IPS DF 4.7 (cell line): ENCODE measurements at regions not wholly inside any gene's neighbourhood (a gene's known extent, or its start where the extent isn't known, plus 50 kb on each side); places are given as distances from the start of the nearest gene placed in this dataset.

Source experiments
- DNase-seq: peaks from one replicate; pipeline ENCODE4 v3.0.0-alpha.2; 2013; ENCODE audit warnings: low spot score; ENCODE audit errors: extremely low read depth

- DNase-seq, result no peak
Measured at GRCh38 chr5:96037128-96037527, 75.5 kb upstream of the ELL2 start.

DNA sequence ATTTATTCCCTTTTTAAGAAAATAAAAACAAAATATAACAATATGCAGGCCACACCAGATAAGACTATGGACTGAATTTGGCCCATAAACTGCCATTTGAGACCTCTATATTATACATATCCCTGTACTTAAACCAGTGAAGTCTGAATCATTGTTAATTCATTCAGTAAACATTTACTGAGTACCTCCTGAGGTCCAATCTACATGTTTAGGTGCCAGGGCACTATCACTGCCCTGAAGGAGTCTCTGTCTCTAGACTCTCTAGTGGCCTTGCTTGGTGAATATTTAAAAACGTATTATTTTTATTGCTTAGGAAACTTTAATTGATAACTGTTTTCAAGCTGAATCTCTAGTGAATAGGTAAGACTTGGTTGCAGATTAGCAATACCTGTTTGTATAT, 74.7 kb upstream of the ELL2 start:
- no peak for DNase-seq

DNA sequence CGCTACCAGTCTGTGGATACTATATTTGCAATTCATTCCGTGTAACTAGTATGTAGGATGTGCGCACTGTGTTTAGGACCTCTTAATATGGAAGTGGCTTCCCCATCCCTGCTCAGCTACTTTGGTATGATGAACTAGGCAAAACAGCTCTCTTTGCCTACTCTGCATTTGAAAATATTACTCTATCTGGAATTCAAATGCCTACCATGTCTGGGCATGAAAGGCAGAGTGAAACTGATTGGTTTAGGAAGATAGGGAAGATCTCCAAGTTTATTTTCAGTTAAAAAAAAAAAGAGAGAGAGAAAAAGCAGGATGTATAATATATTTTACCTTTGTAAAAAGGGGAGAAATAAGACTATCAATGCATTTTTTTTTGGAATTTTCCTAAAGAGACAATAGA, 74.1 kb upstream of the ELL2 start:
- DNase-seq, result no peak

GRCh38 chr5:96033116-96033515, 71.5 kb upstream of the ELL2 start:
- no peak for DNase-seq

DNA sequence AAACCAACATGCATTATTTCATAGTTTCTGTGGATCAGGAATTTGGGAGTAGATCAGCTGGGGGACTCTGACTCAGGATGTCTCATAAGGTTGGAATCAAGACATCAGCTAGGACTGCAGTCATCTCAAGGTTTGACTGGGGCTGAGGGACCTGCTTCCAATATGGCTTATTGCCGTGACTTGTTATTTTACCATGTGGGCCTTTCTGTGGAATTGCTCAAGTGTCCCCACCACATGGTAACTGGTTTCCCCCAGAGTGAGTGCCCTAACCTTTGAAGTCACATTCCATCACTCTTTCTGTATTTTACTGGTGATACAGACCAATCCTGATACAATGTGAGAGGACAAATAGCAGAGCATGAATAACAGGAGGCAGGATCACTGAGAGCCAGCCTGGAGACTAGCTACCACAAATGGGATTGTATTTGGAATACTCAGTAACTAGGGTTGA, 70.2 kb upstream of the ELL2 start:
- DNase-seq, result no peak

DNA sequence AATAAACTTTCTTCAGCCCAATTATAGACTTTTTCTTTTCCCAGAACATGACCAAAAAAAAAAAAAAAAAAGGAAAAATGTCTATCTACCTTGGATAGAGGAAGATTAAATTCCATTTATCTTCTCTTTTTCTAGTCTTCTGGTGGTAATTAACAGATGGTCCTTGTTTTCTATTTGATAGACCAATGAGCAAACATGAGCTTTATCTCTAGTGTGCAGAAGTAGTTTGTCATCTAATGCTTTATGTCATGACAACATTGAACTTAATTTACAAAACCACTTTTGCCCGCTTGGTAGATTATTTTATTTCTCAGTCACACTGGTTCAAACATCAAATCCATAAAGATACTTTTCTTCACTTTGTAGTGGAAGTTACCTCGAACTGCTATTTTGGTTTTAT, 69.5 kb upstream of the ELL2 start:
- no peak for DNase-seq

DNA sequence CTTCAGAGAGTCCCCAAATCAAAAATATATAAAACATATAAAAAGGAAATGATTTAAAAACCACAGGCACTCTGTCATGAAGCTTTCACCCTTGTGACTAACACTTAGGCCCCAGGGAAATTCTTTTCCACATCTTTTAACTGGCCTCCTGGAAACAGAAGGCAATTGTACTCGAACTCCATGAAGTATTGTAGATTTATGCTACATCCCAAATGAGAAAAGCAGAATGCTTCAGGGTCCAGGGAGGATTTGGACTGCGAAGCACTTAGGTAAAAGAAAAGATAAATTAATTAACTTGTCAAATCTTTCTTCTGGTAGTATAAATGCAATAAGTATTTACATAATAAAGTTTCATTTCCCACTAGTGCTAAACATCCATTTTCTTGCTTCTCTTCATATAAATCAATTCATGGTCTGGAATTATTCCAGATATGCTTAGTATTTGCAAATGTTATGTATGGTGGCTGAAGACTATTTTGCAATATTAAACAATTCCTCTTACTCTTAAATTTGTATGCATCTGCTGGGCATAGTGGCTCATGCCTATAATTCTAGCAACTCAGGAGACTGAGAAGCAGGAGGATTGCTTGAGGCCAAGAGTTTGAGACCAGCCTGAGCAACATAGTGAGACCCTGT, 64.9 kb upstream of the ELL2 start:
- no peak for DNase-seq

- DNase-seq, result no peak
Measured at GRCh38 chr5:96024683-96025475, 63.2 kb upstream of the ELL2 start.

DNA sequence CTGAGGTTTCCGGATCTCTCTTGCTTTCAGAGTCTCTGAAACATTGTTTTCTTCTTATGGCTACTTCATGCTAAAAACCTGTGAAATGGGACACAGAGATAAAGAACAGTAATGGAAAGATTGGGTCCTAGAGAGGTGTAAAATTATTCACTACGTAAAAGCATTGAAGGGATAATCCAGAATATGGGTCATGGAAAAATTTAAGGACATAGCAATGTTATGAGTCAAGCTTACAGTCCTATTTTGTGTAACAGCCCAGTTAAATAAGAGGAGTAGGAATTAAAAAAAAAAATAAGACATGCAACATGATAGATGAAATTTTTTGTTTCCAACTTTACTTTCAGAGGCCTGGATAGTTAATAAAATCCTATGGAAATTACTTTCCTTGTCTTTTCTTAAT, 61.9 kb upstream of the ELL2 start:
- DNase-seq, result no peak

DNA sequence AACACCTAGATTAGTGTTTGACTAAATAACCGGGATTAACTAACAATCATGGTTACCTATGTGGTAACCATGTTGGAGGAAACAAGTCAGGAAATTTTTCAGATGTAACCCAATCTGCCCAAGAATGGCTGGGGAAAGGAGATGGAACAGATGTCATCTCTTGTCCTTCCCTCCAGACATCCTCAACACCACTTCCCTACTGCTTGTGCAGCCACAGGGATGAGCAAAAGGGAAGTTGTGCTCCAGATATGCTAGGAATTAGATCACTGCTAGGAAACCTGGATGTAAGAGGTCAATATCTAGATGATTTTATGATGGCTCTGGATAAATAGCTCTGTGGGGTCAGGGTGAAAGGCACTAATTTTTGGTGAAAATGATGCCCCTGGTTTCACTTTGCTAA, 61.3 kb upstream of the ELL2 start:
- DNase-seq, result no peak

DNA sequence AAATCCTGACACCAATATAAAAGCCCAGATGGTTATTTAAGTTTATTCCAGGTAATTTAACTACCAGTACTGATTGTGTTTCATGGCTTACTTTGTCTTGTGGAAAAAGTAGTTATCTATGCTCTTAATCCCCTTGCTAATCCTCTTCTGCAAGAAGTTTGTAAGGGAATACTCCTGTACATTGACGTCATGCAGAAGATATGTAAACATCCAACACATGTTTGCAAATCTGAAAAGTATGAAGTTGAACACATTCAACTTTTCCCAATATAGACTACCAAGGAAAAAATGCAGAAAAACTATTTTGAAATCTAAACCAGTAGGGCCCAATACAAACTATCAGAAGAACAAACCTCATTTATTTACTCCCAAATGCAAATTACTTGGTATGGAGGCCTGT, 56.3 kb upstream of the ELL2 start:
- no peak for DNase-seq

DNA sequence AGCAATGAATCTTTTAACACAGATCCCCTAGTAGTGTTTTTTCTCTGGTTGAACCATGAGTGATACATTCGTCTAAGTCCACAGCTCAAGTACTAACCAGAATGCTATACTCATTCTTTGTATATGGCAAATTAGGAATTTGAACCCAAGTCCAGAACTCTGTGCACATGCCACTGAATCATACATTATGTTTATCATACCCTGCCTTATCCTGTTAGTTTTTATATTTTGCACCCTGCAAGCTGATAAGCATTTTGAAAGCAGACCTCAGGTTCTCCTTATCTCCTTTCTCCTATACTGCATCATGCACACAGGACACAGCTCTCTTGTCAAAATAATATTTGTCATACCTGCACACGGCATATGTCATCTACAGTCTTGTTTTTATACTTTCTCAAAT, 54.6 kb upstream of the ELL2 start:
- DNase-seq, result no peak

DNA sequence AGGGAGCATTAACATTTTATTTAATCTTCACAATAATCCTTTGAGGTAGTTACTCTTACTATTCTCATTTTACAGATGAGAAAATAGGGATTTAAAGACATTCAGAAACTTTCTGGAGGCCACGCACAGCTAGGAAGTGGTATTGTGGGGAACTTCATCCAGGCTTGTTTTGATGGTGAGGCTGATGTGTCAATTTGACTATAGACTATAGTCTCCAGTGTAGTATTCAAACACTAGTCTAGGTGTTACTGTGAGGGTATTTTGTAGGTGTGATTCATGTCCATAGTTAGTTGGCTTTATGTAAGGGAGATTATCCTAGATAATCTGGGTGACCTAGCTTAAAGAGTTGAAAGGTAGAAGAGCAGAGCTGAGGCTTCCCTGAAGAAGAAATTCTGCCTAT, 54.1 kb upstream of the ELL2 start:
- no peak for DNase-seq

- DNase-seq, result no peak
Measured at GRCh38 chr5:96014395-96014794, 52.7 kb upstream of the ELL2 start.

DNA sequence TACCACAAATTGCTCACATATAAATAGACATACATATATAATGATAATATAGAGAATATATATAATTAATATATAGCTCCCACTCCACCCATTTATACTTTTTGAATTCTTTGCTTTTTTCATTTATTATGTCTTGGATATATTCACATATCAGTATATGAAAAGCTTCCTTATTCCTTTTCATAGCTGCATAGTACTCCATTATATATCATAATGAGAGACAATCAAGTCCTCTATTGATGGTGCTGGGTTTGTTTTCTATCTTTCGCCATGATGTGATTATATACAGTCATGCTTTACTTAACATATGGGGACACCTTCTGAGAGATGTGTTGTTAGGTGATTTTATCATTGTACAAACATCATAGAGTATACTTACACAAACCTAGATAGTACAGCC, 51.6 kb upstream of the ELL2 start:
- DNase-seq, result no peak

DNA sequence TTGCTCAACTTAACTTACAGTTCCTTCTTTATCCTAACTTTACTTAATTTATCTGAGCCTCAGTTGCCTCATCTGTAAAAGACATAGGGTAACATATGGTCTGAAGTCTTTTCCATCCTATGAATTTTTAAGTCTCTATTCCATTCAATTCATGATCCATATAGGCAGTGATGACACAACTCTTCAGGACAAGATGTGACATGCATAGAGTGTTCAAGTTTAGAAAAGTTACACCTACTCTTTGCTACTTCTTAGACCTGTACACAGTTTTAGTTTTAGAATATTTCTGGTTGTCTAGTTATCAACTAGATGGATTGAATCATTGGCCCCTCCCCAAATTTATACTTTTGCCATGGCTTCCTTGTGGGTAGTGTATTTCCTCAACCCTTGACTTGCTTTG, 50.7 kb upstream of the ELL2 start:
- DNase-seq, result no peak
